PC-3 (cell line): ENCODE measurements at regions not wholly inside any gene's neighbourhood (a gene's known extent, or its start where the extent isn't known, plus 50 kb on each side); places are given as distances from the start of the nearest gene placed in this dataset.

Experiments
- ATAC-seq: fragments of 200-7000 bp; cut with Tn5 transposase; 2 replicates; pipeline ENCODE4 v1.9.1; 2020; ENCODE audit warnings: mild to moderate bottlenecking, moderate library complexity
- BruUV-seq: library from RNA; stranded (reverse); fragments of 400-500 nt; replicated peaks from 2 replicates; lab custom pipeline; 2021; lab: Mats Ljungman, UMichigan
- CTCF ChIA-PET: fragments of 300-600 bp; sonication (Branson Sonifier 250); formaldehyde crosslinking; loops from one replicate; lab custom pipeline; 2022; ENCODE audit warnings: antibody characterized with exemption; lab: Charles Lee
- POLR2A ChIA-PET: fragments of 300-600 bp; sonication (Branson Sonifier 250); formaldehyde crosslinking; loops from one replicate; lab custom pipeline; 2022; ENCODE audit warnings: antibody characterized with exemption; ENCODE audit not compliant: unreplicated experiment; lab: Charles Lee
- DNase-seq: peaks from one replicate; pipeline ENCODE4 v3.0.0-alpha.2; 2015
- H2AFZ ChIP-seq: fragments of 300-600 bp; sonication (generic); 2 replicates; pipeline ENCODE4 v1.6.0; 2016; ENCODE audit warnings: antibody characterized with exemption, low read length
- H3F3A ChIP-seq: fragments of 300-600 bp; sonication (generic); one replicate; pipeline ENCODE4 v1.6.0; 2017; ENCODE audit warnings: antibody characterized with exemption, low read length, control low read depth, mild to moderate bottlenecking; ENCODE audit not compliant: unreplicated experiment
- H3K27ac ChIP-seq: fragments of 300-600 bp; sonication (generic); 2 replicates; pipeline ENCODE4 v1.5.1; 2016; ENCODE audit warnings: mild to moderate bottlenecking, low read length
- H3K27me3 ChIP-seq: fragments of 300-600 bp; sonication (generic); 2 replicates; pipeline ENCODE4 v1.6.1; 2016; ENCODE audit warnings: low read length, mixed read lengths
- H3K36me3 ChIP-seq: fragments of 300-600 bp; sonication (generic); 2 replicates; pipeline ENCODE4 v1.6.1; 2016; ENCODE audit warnings: low read depth, mixed run types, low read length, mixed read lengths
- H3K4me1 ChIP-seq: fragments of 300-600 bp; sonication (generic); 2 replicates; pipeline ENCODE4 v1.5.1; 2016; ENCODE audit warnings: low read length; ENCODE audit not compliant: insufficient read depth
- H3K4me2 ChIP-seq: fragments of 300-600 bp; sonication (generic); 2 replicates; pipeline ENCODE4 v1.6.0; 2016; ENCODE audit warnings: low read length
- H3K4me3 ChIP-seq: fragments of 300-600 bp; sonication (generic); 2 replicates; pipeline ENCODE4 v1.5.1; 2016; ENCODE audit warnings: mild to moderate bottlenecking, low read length, mixed read lengths
- H3K79me2 ChIP-seq: fragments of 300-600 bp; sonication (generic); 2 replicates; pipeline ENCODE4 v1.6.1; 2017; ENCODE audit warnings: low read length, mixed read lengths
- H3K9ac ChIP-seq: fragments of 300-600 bp; sonication (generic); 2 replicates; pipeline ENCODE4 v1.6.0; 2016; ENCODE audit warnings: mild to moderate bottlenecking, low read length
- H3K9me2 ChIP-seq: fragments of 300-600 bp; sonication (generic); replicated peaks from 2 replicates; pipeline ENCODE4 v1.6.1; 2016; ENCODE audit warnings: mixed run types, low read length, mixed read lengths
- H3K9me3 ChIP-seq: fragments of 300-600 bp; sonication (generic); 2 replicates; pipeline ENCODE4 v1.6.1; 2016; ENCODE audit warnings: low read length, mixed read lengths
- H4K20me1 ChIP-seq: fragments of 300-600 bp; sonication (generic); 2 replicates; pipeline ENCODE4 v1.6.1; 2016; ENCODE audit warnings: low read length, mixed read lengths
- EZH2 ChIP-seq: fragments of 300-600 bp; sonication (generic); IDR thresholded peaks from one replicate; pipeline ENCODE4 v1.6.1; 2017; ENCODE audit warnings: antibody characterized with exemption, mild to moderate bottlenecking, low read length; ENCODE audit not compliant: unreplicated experiment
- EZH2phosphoT487 ChIP-seq: fragments of 300-600 bp; sonication (generic); IDR thresholded peaks from 2 replicates; pipeline ENCODE4 v1.6.1; 2018; ENCODE audit warnings: mild to moderate bottlenecking, antibody characterized with exemption, low read length, borderline replicate concordance
- intact Hi-C: fragments of 100-400 bp; cut with micrococcal nuclease; formaldehyde crosslinking; loops from 2 replicates; pipeline ENCODE4 v1.9.0; 2023
- TF ChIP-seq, protein P1 (sequence below): fragments of 300-600 bp; sonication (generic); conservative IDR thresholded peaks from 2 replicates; pipeline ENCODE4 v1.5.1; 2017; ENCODE audit warnings: antibody characterized with exemption, low read depth, mild to moderate bottlenecking, low read length

- H3K27me3 ChIP-seq, result no peaks in the 10 kb centered on the region
- no peaks in the 10 kb centered on the region for H3F3A ChIP-seq
- no peak overlapping the region for H3K9ac ChIP-seq
- peaks cover 18% of the 10 kb centered on the region for H3K4me1 ChIP-seq
- ChIA-PET POLR2A (no interaction called here), CTCF (no interaction called here)
- no TSS peak for BruUV-seq
- no peak overlapping the region for H3K27ac ChIP-seq
- H3K36me3 ChIP-seq, result no peaks in the 10 kb centered on the region
- no peak overlapping the region for H3K4me2 ChIP-seq
- intact Hi-C loops, result no loop called here
- no peaks in the 10 kb centered on the region for H3K79me2 ChIP-seq
- no peaks in the 10 kb centered on the region for H4K20me1 ChIP-seq
- H3K4me3 ChIP-seq, result no peak overlapping the region
- no peaks in the 10 kb centered on the region for H3K9me2 ChIP-seq
- TF ChIP-seq EZH2 (no peak), EZH2phosphoT487 (no peak)
- TF ChIP-seq, protein P1, sequence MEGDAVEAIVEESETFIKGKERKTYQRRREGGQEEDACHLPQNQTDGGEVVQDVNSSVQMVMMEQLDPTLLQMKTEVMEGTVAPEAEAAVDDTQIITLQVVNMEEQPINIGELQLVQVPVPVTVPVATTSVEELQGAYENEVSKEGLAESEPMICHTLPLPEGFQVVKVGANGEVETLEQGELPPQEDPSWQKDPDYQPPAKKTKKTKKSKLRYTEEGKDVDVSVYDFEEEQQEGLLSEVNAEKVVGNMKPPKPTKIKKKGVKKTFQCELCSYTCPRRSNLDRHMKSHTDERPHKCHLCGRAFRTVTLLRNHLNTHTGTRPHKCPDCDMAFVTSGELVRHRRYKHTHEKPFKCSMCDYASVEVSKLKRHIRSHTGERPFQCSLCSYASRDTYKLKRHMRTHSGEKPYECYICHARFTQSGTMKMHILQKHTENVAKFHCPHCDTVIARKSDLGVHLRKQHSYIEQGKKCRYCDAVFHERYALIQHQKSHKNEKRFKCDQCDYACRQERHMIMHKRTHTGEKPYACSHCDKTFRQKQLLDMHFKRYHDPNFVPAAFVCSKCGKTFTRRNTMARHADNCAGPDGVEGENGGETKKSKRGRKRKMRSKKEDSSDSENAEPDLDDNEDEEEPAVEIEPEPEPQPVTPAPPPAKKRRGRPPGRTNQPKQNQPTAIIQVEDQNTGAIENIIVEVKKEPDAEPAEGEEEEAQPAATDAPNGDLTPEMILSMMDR, result no peak
- H3K9me3 ChIP-seq, result no peaks in the 10 kb centered on the region
- no peak overlapping the region for H2AFZ ChIP-seq
- ATAC-seq (no peak), DNase-seq (no peak)
Observed at GRCh38 chr2:166381-166780, 97.5 kb downstream of the SH3YL1 start.

- Histone ChIP-seq H3K4me1 (peaks cover 18% of the 10 kb centered on the region), H3K4me2 (no peak overlapping the region), H3F3A (no peaks in the 10 kb centered on the region), H3K36me3 (no peaks in the 10 kb centered on the region), H4K20me1 (no peaks in the 10 kb centered on the region), H3K27ac (no peak overlapping the region), H3K4me3 (no peak overlapping the region), H3K9ac (no peak overlapping the region), H3K9me2 (no peaks in the 10 kb centered on the region), H3K79me2 (no peaks in the 10 kb centered on the region), H3K27me3 (no peaks in the 10 kb centered on the region), H2AFZ (no peak overlapping the region), H3K9me3 (no peaks in the 10 kb centered on the region)
- intact Hi-C loops, result no loop called here
- no peak for ATAC-seq
- ChIA-PET POLR2A (no interaction called here), CTCF (no interaction called here)
- no TSS peak for BruUV-seq
- no peak for DNase-seq
- no peak for TF ChIP-seq EZH2
- TF ChIP-seq, protein P1, result no peak
- no peak for TF ChIP-seq EZH2phosphoT487
Observed at GRCh38 chr2:165530-165929, 98.3 kb downstream of the SH3YL1 start.

GRCh38 chr2:162473-163382 lies 101.1 kb downstream of the SH3YL1 start:
- DNase-seq (peak; percentile 80), ATAC-seq (peak; percentile 97)
- Histone ChIP-seq H3K9me3 (no peaks in the 10 kb centered on the region), H3K79me2 (no peaks in the 10 kb centered on the region), H3K27ac (peak overlapping the region; percentile 50), H3K36me3 (no peaks in the 10 kb centered on the region), H3K4me3 (0 out of 2 replicates have a peak overlapping the region, but pooled peaks have one; percentile 8), H3F3A (no peaks in the 10 kb centered on the region), H4K20me1 (no peaks in the 10 kb centered on the region), H3K27me3 (0 out of 2 replicates have a peak, but pooled peaks cover 4% of the 10 kb centered on the region), H3K4me2 (peak overlapping the region; percentile 35), H3K9me2 (no peaks in the 10 kb centered on the region), H3K4me1 (peaks cover 14% of the 10 kb centered on the region), H3K9ac (no peak overlapping the region; the same call in 1 of the 2 replicates), H2AFZ (peak overlapping the region; percentile 53)
- POLR2A ChIA-PET, result no interaction called here
- TF ChIP-seq EZH2, result no peak
- TF ChIP-seq, protein P1, result no peak; the same call in 1 of the 2 replicates
- TF ChIP-seq EZH2phosphoT487, result no peak
- CTCF ChIA-PET, result no interaction called here
- intact Hi-C loops, result no loop called here
- no TSS peak for BruUV-seq
